ENCODE measurements at regions not wholly inside any gene's neighbourhood (a gene's known extent, or its start where the extent isn't known, plus 50 kb on each side); places are given as distances from the start of the nearest gene placed in this dataset.

- DNase-seq (ENCODE audit: low spot score): peak; percentile 65
- Histone ChIP-seq H3K27me3 (replicated peaks; ENCODE audit: insufficient read depth, low read depth, low read length, poor library complexity) (no peaks in the 10 kb centered on the region), H3K9me3 (ENCODE audit: low read depth, low read length, poor library complexity, severe bottlenecking) (peaks cover 9% of the 10 kb centered on the region), H3K27ac (ENCODE audit: low read depth, low read length, poor library complexity, severe bottlenecking) (peak overlapping the region; percentile 99), H3K36me3 (ENCODE audit: insufficient read depth, low read length, poor library complexity, severe bottlenecking) (no peaks in the 10 kb centered on the region), H3K4me3 (ENCODE audit: low read depth, low read length, poor library complexity, severe bottlenecking) (no peak overlapping the region), H3K4me1 (ENCODE audit: insufficient read depth, low read length, poor library complexity, severe bottlenecking) (peaks cover 23% of the 10 kb centered on the region)
- CTCF ChIA-PET: interaction anchor here (0.6 to 0.7 kb wide), 2 partner anchors 622 to 626 kb away, joined by 4 read pairs; no protein-coding TSS in a partner anchor
- no TSS peak for BruUV-seq (replicated peaks)
- POLR2A ChIA-PET (ENCODE audit: low non-redundant PET): interaction anchor here (0.7 kb wide), 1 partner anchor 289 kb away, joined by 8 read pairs; no protein-coding TSS in a partner anchor
- intact Hi-C loops (cut with micrococcal nuclease; ENCODE audit: unreplicated experiment): loop anchor here (2.0 to 10.0 kb wide), 3 partner anchors 59 to 153 kb away; partner anchors contain the start of gene HAPSTR1
- TF ChIP-seq EZH2 (IDR thresholded peaks at IDR 0.05; ENCODE audit: borderline replicate concordance, low read depth, low read length, poor library complexity, severe bottlenecking) (no peak), CTCF (conservative IDR thresholded peaks at IDR 0.05; ENCODE audit: low read depth, low read length) (no peak)
Observed at GRCh38 chr16:9197957-9198661, 106.7 kb downstream of the HAPSTR1 start.

GRCh38 chr16:9199311-9199710, 107.9 kb downstream of the HAPSTR1 start:
- intact Hi-C loops (cut with micrococcal nuclease; ENCODE audit: unreplicated experiment): loop anchor here (1.0 to 10.0 kb wide), 4 partner anchors 61 to 623 kb away; partner anchors contain the start of gene HAPSTR1
- Histone ChIP-seq H3K4me1 (ENCODE audit: insufficient read depth, low read length, poor library complexity, severe bottlenecking) (peaks cover 23% of the 10 kb centered on the region), H3K27me3 (replicated peaks; ENCODE audit: insufficient read depth, low read depth, low read length, poor library complexity) (no peaks in the 10 kb centered on the region), H3K36me3 (ENCODE audit: insufficient read depth, low read length, poor library complexity, severe bottlenecking) (no peaks in the 10 kb centered on the region), H3K9me3 (ENCODE audit: low read depth, low read length, poor library complexity, severe bottlenecking) (peaks cover 9% of the 10 kb centered on the region), H3K4me3 (ENCODE audit: low read depth, low read length, poor library complexity, severe bottlenecking) (no peak overlapping the region), H3K27ac (ENCODE audit: low read depth, low read length, poor library complexity, severe bottlenecking) (peak overlapping the region; percentile 99)
- ChIA-PET CTCF (interaction anchor here (1.0 kb wide), 1 partner anchor 623 kb away, joined by 3 read pairs; no protein-coding TSS in a partner anchor), POLR2A (ENCODE audit: low non-redundant PET) (no interaction called here)
- no TSS peak for BruUV-seq (replicated peaks)
- TF ChIP-seq CTCF (conservative IDR thresholded peaks at IDR 0.05; ENCODE audit: low read depth, low read length): no peak
- no peak for TF ChIP-seq EZH2 (IDR thresholded peaks at IDR 0.05; ENCODE audit: borderline replicate concordance, low read depth, low read length, poor library complexity, severe bottlenecking)
- peak; percentile 95 for DNase-seq (ENCODE audit: low spot score)

- peaks cover 23% of the 10 kb centered on the region for H3K4me1 ChIP-seq (ENCODE audit: insufficient read depth, low read length, poor library complexity, severe bottlenecking)
- no TSS peak for BruUV-seq (replicated peaks)
- DNase-seq (ENCODE audit: low spot score): no peak
- ChIA-PET POLR2A (ENCODE audit: low non-redundant PET) (interaction anchor here (0.6 kb wide), 1 partner anchor 623 kb away, joined by 4 read pairs; no protein-coding TSS in a partner anchor), CTCF (interaction anchor here (1.0 kb wide), 1 partner anchor 623 kb away, joined by 3 read pairs; no protein-coding TSS in a partner anchor)
- TF ChIP-seq EZH2 (IDR thresholded peaks at IDR 0.05; ENCODE audit: borderline replicate concordance, low read depth, low read length, poor library complexity, severe bottlenecking): no peak
- peaks cover 9% of the 10 kb centered on the region for H3K9me3 ChIP-seq (ENCODE audit: low read depth, low read length, poor library complexity, severe bottlenecking)
- intact Hi-C loops (cut with micrococcal nuclease; ENCODE audit: unreplicated experiment): loop anchor here (1.0 to 10.0 kb wide), 4 partner anchors 61 to 623 kb away; partner anchors contain the start of gene HAPSTR1
- H3K27me3 ChIP-seq (replicated peaks; ENCODE audit: insufficient read depth, low read depth, low read length, poor library complexity): no peaks in the 10 kb centered on the region
- H3K36me3 ChIP-seq (ENCODE audit: insufficient read depth, low read length, poor library complexity, severe bottlenecking): no peaks in the 10 kb centered on the region
- peak overlapping the region; percentile 99 for H3K27ac ChIP-seq (ENCODE audit: low read depth, low read length, poor library complexity, severe bottlenecking)
- no peak overlapping the region for H3K4me3 ChIP-seq (ENCODE audit: low read depth, low read length, poor library complexity, severe bottlenecking)
Observed at GRCh38 chr16:9199751-9200150, 108.3 kb downstream of the HAPSTR1 start.
